Neural cell (in vitro differentiated cells): ENCODE measurements at regions not wholly inside any gene's neighbourhood (a gene's known extent, or its start where the extent isn't known, plus 50 kb on each side); places are given as distances from the start of the nearest gene placed in this dataset.

ENCODE experiments used
- H2AFZ ChIP-seq: fragments of 200-600, 300-800 bp; sonication (generic), shearing (Covaris generic); 2 replicates; pipeline ENCODE4 v1.6.0; 2014; ENCODE audit warnings: low read depth, mild to moderate bottlenecking, antibody characterized with exemption, low read length, moderate library complexity
- H3F3A ChIP-seq: fragments of 200-600 bp; shearing (Covaris generic); 2 replicates; pipeline ENCODE4 v1.6.1; 2016; ENCODE audit warnings: mild to moderate bottlenecking, moderate library complexity, mixed read lengths, antibody characterized with exemption, low read length; ENCODE audit not compliant: insufficient read depth, poor library complexity, severe bottlenecking
- H3K27ac ChIP-seq: fragments of 200-600, 300-800 bp; sonication (generic), shearing (Covaris generic); 2 replicates; pipeline ENCODE4 v1.5.1; 2014; ENCODE audit warnings: mild to moderate bottlenecking, low read length, moderate library complexity
- H3K27me3 ChIP-seq: fragments of 300-800, 200-600 bp; sonication (generic), shearing (Covaris generic); 2 replicates; pipeline ENCODE4 v1.6.0; 2014; ENCODE audit warnings: mild to moderate bottlenecking, low read depth, low read length, moderate library complexity; ENCODE audit not compliant: insufficient read depth
- H3K36me3 ChIP-seq: fragments of 300-800, 200-600 bp; sonication (generic), shearing (Covaris generic); 2 replicates; pipeline ENCODE4 v1.5.1; 2014; ENCODE audit warnings: mild to moderate bottlenecking, antibody characterized with exemption, low read length, moderate library complexity; ENCODE audit not compliant: insufficient read depth
- H3K4me2 ChIP-seq: fragments of 300-800, 200-600 bp; sonication (generic), shearing (Covaris generic); 2 replicates; pipeline ENCODE4 v1.6.0; 2014; ENCODE audit warnings: mild to moderate bottlenecking, low read length
- H3K4me3 ChIP-seq: fragments of 300-800, 200-600 bp; sonication (generic), shearing (Covaris generic); 2 replicates; pipeline ENCODE4 v1.5.1; 2014; ENCODE audit warnings: mild to moderate bottlenecking, low read length, moderate library complexity
- H3K79me2 ChIP-seq: fragments of 200-600 bp; shearing (Covaris generic); replicated peaks from 2 replicates; pipeline ENCODE4 v1.6.0; 2014; ENCODE audit warnings: mild to moderate bottlenecking, low read length, moderate library complexity; ENCODE audit not compliant: insufficient read depth
- H3K9ac ChIP-seq: fragments of 300-800, 200-600 bp; sonication (generic), shearing (Covaris generic); 2 replicates; pipeline ENCODE4 v1.6.1; 2016; ENCODE audit warnings: mild to moderate bottlenecking, low read length, mixed read lengths
- H3K9me2 ChIP-seq: fragments of 200-600 bp; shearing (Covaris generic); 2 replicates; pipeline ENCODE4 v1.6.1; 2016; ENCODE audit warnings: mild to moderate bottlenecking, low read length, mixed read lengths; ENCODE audit not compliant: insufficient read depth
- H3K9me3 ChIP-seq: fragments of 200-600, 300-800 bp; sonication (generic), shearing (Covaris generic); 2 replicates; pipeline ENCODE4 v1.6.1; 2016; ENCODE audit warnings: mild to moderate bottlenecking, mixed run types, low read length, moderate library complexity, mixed read lengths
- H4K20me1 ChIP-seq: fragments of 200-600 bp; shearing (Covaris generic); 2 replicates; pipeline ENCODE4 v1.6.1; 2016; ENCODE audit warnings: mild to moderate bottlenecking, mixed run types; ENCODE audit not compliant: insufficient read depth
- EP300 ChIP-seq: fragments of 450-650 bp; conservative IDR thresholded peaks from 2 replicates; pipeline ENCODE4 v1.6.1; 2014; ENCODE audit warnings: antibody characterized with exemption, mild to moderate bottlenecking, moderate library complexity; ENCODE audit not compliant: poor library complexity, severe bottlenecking
- EZH2 ChIP-seq: fragments of 200-600, 300-800 bp; shearing (Covaris generic), sonication (generic); IDR thresholded peaks from 2 replicates; pipeline ENCODE4 v1.6.1; 2014; ENCODE audit warnings: antibody characterized with exemption, low read length, borderline replicate concordance, mild to moderate bottlenecking; ENCODE audit not compliant: insufficient read depth, poor library complexity, severe bottlenecking
- MXI1 ChIP-seq: fragments of 450-650 bp; conservative IDR thresholded peaks from 2 replicates; pipeline ENCODE4 v1.6.1; 2014; ENCODE audit warnings: antibody characterized with exemption, mild to moderate bottlenecking; ENCODE audit not compliant: poor library complexity, severe bottlenecking
- POLR2AphosphoS5 ChIP-seq: IDR thresholded peaks from 2 replicates; pipeline ENCODE4 v1.6.1; 2012
- RAD21 ChIP-seq: fragments of 450-650 bp; conservative IDR thresholded peaks from 2 replicates; pipeline ENCODE4 v1.6.1; 2014; ENCODE audit warnings: antibody characterized with exemption, mild to moderate bottlenecking, moderate library complexity
- SMC3 ChIP-seq: fragments of 450-650 bp; conservative IDR thresholded peaks from 2 replicates; pipeline ENCODE4 v1.6.1; 2014; ENCODE audit warnings: antibody characterized with exemption, mild to moderate bottlenecking, moderate library complexity; ENCODE audit not compliant: poor library complexity
- TAF1 ChIP-seq: IDR thresholded peaks from 2 replicates; pipeline ENCODE4 v1.6.1; 2012; ENCODE audit warnings: low read depth
- TF ChIP-seq, protein P1 (sequence below): IDR thresholded peaks from 2 replicates; pipeline ENCODE4 v1.6.1; 2012; ENCODE audit warnings: borderline replicate concordance
- TF ChIP-seq, protein P2 (sequence below): fragments of 450-650 bp; IDR thresholded peaks from 2 replicates; pipeline ENCODE4 v1.5.1; 2014; ENCODE audit warnings: antibody characterized with exemption, mild to moderate bottlenecking, moderate library complexity; ENCODE audit not compliant: poor library complexity, severe bottlenecking

DNA sequence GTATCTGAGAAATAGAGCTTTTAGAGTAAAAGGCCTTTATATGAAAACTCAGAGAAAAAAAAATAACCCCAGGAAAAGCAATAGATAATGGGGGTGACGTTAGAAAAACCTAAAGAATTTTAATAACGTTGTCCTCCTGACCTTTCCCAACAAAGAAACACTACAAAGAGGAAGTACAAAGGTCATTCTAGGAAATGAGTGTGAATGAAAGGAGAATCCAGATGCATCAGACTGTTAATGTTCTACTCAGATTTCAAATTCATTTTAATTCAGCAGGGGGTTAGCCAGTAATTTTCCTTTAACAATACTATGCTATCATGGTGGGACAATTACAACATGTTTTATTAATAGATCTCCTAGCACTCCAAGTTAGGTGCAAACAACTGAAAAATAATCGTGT lies 73.8 kb upstream of the CDK1 start:
- Histone ChIP-seq H3K27me3 (no peaks in the 10 kb centered on the region), H3K4me3 (no peak overlapping the region), H3K27ac (no peak overlapping the region), H3K9ac (no peak overlapping the region), H3K4me2 (no peak overlapping the region), H2AFZ (no peak overlapping the region), H3K36me3 (no peaks in the 10 kb centered on the region), H3K9me3 (no peaks in the 10 kb centered on the region), H3K9me2 (no peaks in the 10 kb centered on the region), H4K20me1 (no peaks in the 10 kb centered on the region), H3K79me2 (no peaks in the 10 kb centered on the region), H3F3A (no peaks in the 10 kb centered on the region)
- no peak for TF ChIP-seq RAD21
- TF ChIP-seq POLR2AphosphoS5 = no peak
- no peak for TF ChIP-seq EP300
- no peak for TF ChIP-seq TAF1
- no peak for TF ChIP-seq EZH2
- TF ChIP-seq, protein P1, sequence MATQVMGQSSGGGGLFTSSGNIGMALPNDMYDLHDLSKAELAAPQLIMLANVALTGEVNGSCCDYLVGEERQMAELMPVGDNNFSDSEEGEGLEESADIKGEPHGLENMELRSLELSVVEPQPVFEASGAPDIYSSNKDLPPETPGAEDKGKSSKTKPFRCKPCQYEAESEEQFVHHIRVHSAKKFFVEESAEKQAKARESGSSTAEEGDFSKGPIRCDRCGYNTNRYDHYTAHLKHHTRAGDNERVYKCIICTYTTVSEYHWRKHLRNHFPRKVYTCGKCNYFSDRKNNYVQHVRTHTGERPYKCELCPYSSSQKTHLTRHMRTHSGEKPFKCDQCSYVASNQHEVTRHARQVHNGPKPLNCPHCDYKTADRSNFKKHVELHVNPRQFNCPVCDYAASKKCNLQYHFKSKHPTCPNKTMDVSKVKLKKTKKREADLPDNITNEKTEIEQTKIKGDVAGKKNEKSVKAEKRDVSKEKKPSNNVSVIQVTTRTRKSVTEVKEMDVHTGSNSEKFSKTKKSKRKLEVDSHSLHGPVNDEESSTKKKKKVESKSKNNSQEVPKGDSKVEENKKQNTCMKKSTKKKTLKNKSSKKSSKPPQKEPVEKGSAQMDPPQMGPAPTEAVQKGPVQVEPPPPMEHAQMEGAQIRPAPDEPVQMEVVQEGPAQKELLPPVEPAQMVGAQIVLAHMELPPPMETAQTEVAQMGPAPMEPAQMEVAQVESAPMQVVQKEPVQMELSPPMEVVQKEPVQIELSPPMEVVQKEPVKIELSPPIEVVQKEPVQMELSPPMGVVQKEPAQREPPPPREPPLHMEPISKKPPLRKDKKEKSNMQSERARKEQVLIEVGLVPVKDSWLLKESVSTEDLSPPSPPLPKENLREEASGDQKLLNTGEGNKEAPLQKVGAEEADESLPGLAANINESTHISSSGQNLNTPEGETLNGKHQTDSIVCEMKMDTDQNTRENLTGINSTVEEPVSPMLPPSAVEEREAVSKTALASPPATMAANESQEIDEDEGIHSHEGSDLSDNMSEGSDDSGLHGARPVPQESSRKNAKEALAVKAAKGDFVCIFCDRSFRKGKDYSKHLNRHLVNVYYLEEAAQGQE = no peak
- no peak for TF ChIP-seq MXI1
- TF ChIP-seq, protein P2, sequence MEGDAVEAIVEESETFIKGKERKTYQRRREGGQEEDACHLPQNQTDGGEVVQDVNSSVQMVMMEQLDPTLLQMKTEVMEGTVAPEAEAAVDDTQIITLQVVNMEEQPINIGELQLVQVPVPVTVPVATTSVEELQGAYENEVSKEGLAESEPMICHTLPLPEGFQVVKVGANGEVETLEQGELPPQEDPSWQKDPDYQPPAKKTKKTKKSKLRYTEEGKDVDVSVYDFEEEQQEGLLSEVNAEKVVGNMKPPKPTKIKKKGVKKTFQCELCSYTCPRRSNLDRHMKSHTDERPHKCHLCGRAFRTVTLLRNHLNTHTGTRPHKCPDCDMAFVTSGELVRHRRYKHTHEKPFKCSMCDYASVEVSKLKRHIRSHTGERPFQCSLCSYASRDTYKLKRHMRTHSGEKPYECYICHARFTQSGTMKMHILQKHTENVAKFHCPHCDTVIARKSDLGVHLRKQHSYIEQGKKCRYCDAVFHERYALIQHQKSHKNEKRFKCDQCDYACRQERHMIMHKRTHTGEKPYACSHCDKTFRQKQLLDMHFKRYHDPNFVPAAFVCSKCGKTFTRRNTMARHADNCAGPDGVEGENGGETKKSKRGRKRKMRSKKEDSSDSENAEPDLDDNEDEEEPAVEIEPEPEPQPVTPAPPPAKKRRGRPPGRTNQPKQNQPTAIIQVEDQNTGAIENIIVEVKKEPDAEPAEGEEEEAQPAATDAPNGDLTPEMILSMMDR = no peak
- TF ChIP-seq SMC3 = no peak

DNA sequence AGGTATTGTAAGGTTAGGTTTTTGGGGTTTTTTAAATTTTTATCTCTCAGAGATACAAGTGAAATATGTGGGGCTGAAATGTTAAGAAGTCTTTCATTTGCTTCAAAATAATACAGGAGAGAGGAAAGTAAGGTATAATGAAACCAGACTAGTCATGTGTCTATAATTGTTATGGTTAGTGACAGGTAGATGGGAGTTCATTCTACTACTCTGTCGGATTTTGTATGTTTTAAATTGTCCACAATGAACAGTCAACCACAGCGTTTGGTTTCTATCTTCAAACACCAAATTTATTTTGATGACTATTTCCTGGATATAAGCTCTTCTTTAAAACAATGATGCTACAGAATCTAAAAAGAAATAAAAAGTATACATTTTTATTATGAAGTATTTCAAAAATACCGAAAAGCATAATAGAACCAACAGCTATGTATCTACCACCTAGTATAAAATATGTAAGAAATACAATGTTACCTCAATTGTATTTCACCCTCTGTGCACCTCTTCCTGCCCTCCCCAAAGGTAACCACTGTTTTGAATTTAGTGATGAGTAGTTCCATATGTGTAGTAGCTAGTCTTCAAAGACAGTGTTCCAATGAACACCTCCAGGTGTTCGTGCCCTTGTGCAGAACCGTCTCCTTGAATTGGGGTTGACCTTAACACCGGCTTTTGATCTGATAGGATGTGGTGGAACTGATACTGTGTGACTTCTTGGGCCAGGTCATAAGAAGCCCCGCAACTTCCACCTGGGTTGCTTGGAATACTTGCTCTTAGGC lies 74.8 kb upstream of the CDK1 start:
- no peaks in the 10 kb centered on the region for H3K79me2 ChIP-seq
- H3K36me3 ChIP-seq = no peaks in the 10 kb centered on the region
- H3K27ac ChIP-seq = no peak overlapping the region
- H3K9ac ChIP-seq = no peak overlapping the region
- no peaks in the 10 kb centered on the region for H4K20me1 ChIP-seq
- H2AFZ ChIP-seq = no peak overlapping the region
- no peaks in the 10 kb centered on the region for H3F3A ChIP-seq
- H3K4me3 ChIP-seq = no peak overlapping the region
- no peak overlapping the region for H3K4me2 ChIP-seq
- no peaks in the 10 kb centered on the region for H3K9me2 ChIP-seq
- H3K9me3 ChIP-seq = no peaks in the 10 kb centered on the region
- TF ChIP-seq EP300 = no peak
- TF ChIP-seq POLR2AphosphoS5 = no peak
- TF ChIP-seq RAD21 = no peak
- TF ChIP-seq, protein P2 = no peak
- TF ChIP-seq TAF1 = no peak
- TF ChIP-seq SMC3 = no peak
- TF ChIP-seq MXI1 = no peak
- TF ChIP-seq, protein P1 = no peak
- TF ChIP-seq EZH2 = no peak
- H3K27me3 ChIP-seq = no peaks in the 10 kb centered on the region
